DOHH2 (cell line): ENCODE measurements at regions not wholly inside any gene's neighbourhood (a gene's known extent, or its start where the extent isn't known, plus 50 kb on each side); places are given as distances from the start of the nearest gene placed in this dataset.

Source experiments
- H3F3A ChIP-seq: fragments of 200-600 bp; sonication (generic), shearing (Covaris generic); 2 replicates; pipeline ENCODE4 v1.6.0; 2016; ENCODE audit warnings: antibody characterized with exemption, mild to moderate bottlenecking; ENCODE audit not compliant: control insufficient read depth, insufficient read depth
- H3K27ac ChIP-seq: fragments of 200-600 bp; sonication (generic); 2 replicates; pipeline ENCODE4 v1.5.1; 2014; ENCODE audit warnings: low read depth, mild to moderate bottlenecking, low read length, moderate library complexity
- H3K27me3 ChIP-seq: fragments of 200-600 bp; sonication (generic); 2 replicates; pipeline ENCODE4 v1.6.1; 2014; ENCODE audit warnings: mild to moderate bottlenecking, low read length, mixed read lengths; ENCODE audit not compliant: control insufficient read depth
- H3K36me3 ChIP-seq: fragments of 200-600 bp; sonication (generic); 2 replicates; pipeline ENCODE4 v1.6.1; 2014; ENCODE audit warnings: mild to moderate bottlenecking, low read length, moderate library complexity, mixed read lengths; ENCODE audit not compliant: control insufficient read depth
- H3K4me1 ChIP-seq: fragments of 200-600 bp; sonication (generic); 2 replicates; pipeline ENCODE4 v1.6.1; 2014; ENCODE audit warnings: mild to moderate bottlenecking, low read length, mixed read lengths; ENCODE audit not compliant: control insufficient read depth
- H3K4me2 ChIP-seq: fragments of 200-600 bp; sonication (generic); 2 replicates; pipeline ENCODE4 v1.6.0; 2014; ENCODE audit warnings: mild to moderate bottlenecking, low read length, moderate library complexity
- H3K4me3 ChIP-seq: fragments of 200-600 bp; sonication (generic); 2 replicates; pipeline ENCODE4 v1.5.1; 2014; ENCODE audit warnings: mild to moderate bottlenecking, low read length, mixed read lengths
- H3K79me2 ChIP-seq: fragments of 200-600 bp; sonication (generic); 2 replicates; pipeline ENCODE4 v1.6.1; 2014; ENCODE audit warnings: mild to moderate bottlenecking, low read length, mixed read lengths; ENCODE audit not compliant: control insufficient read depth
- H3K9me2 ChIP-seq: fragments of 200-600 bp; sonication (generic); replicated peaks from 2 replicates; pipeline ENCODE4 v1.6.1; 2014; ENCODE audit warnings: mild to moderate bottlenecking, low read length, mixed read lengths; ENCODE audit not compliant: control insufficient read depth
- H3K9me3 ChIP-seq: fragments of 200-600 bp; sonication (generic); 2 replicates; pipeline ENCODE4 v1.6.1; 2014; ENCODE audit warnings: antibody characterized with exemption, low read length, mixed read lengths; ENCODE audit not compliant: control insufficient read depth, insufficient read depth
- H4K20me1 ChIP-seq: fragments of 200-600 bp; sonication (generic); 2 replicates; pipeline ENCODE4 v1.6.0; 2014; ENCODE audit warnings: low read depth, mild to moderate bottlenecking, antibody characterized with exemption, low read length, moderate library complexity; ENCODE audit not compliant: control insufficient read depth, insufficient read depth
- EZH2phosphoT487 ChIP-seq: fragments of 200-600 bp; sonication (generic); IDR thresholded peaks from 2 replicates; pipeline ENCODE4 v1.6.1; 2017; ENCODE audit warnings: borderline replicate concordance, mild to moderate bottlenecking, antibody characterized with exemption, low read length, moderate library complexity, mixed read lengths
- TF ChIP-seq, protein P1 (sequence below): fragments of 200-600 bp; sonication (generic); IDR thresholded peaks from one replicate; pipeline ENCODE4 v1.5.1; 2014; ENCODE audit warnings: antibody characterized with exemption, mild to moderate bottlenecking, low read depth, low read length; ENCODE audit not compliant: poor library complexity, severe bottlenecking

DNA sequence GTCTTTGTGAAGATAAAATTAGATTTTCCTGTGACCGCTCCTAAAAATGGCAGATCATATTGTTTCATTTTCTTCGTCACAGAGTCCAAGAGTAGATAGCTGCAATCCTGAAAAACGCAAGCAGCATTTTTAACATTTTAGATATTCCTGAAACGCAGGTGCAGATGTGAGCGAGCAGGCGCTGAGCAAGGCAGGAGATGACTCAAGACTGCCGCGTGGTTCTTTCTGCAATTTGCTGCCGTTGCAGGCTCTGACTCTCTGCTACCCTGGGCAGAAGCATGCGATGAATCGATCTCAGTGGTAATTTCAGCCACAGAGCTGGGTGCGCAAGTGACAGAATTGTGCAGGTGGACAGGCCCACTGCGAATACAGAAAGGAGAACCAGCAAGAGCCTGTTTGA is 331.9 kb downstream of the ACTR3B start:
- Histone ChIP-seq H3K27ac (no peak overlapping the region), H4K20me1 (no peaks in the 10 kb centered on the region), H3F3A (no peaks in the 10 kb centered on the region), H3K4me1 (no peaks in the 10 kb centered on the region), H3K9me3 (no peaks in the 10 kb centered on the region), H3K79me2 (no peaks in the 10 kb centered on the region), H3K36me3 (no peaks in the 10 kb centered on the region), H3K4me3 (no peak overlapping the region), H3K27me3 (no peaks in the 10 kb centered on the region), H3K4me2 (no peak overlapping the region), H3K9me2 (no peaks in the 10 kb centered on the region)
- TF ChIP-seq EZH2phosphoT487, result no peak
- TF ChIP-seq, protein P1, sequence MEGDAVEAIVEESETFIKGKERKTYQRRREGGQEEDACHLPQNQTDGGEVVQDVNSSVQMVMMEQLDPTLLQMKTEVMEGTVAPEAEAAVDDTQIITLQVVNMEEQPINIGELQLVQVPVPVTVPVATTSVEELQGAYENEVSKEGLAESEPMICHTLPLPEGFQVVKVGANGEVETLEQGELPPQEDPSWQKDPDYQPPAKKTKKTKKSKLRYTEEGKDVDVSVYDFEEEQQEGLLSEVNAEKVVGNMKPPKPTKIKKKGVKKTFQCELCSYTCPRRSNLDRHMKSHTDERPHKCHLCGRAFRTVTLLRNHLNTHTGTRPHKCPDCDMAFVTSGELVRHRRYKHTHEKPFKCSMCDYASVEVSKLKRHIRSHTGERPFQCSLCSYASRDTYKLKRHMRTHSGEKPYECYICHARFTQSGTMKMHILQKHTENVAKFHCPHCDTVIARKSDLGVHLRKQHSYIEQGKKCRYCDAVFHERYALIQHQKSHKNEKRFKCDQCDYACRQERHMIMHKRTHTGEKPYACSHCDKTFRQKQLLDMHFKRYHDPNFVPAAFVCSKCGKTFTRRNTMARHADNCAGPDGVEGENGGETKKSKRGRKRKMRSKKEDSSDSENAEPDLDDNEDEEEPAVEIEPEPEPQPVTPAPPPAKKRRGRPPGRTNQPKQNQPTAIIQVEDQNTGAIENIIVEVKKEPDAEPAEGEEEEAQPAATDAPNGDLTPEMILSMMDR, result no peak

DNA sequence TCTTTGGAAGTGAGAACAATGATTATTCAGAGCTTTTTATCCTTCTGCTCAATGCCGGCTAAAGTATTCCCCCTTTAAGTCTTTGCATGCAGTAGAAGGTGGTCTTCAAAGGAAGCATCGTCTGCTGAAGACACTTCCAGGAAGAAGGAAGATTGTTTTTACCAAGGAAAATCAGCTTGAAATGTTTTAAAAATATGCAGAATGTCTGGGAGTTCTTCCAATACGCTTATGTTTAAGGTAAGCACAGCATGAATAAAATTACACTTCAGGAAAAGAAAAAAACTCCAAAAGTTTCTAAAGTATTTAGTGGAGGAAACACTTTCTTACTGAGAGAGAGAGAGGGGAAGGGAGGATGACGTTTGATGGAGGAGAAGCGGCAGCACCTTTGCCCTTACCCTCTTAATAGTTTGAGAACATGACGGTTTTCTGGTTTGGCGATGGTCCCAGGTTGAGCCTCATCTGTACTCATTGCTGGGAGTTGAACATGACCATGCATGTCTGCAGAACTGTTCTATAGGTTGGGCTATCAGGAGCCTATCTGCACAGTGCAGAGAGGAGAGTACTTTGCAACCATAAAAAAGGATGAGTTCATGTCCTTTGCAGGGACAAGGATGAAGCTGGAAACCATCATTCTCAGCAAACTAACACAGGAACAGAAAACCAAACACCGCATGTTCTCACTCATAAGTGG is 338.1 kb downstream of the ACTR3B start:
- H3K4me3 ChIP-seq, result no peak overlapping the region
- H3K36me3 ChIP-seq, result no peaks in the 10 kb centered on the region
- no peaks in the 10 kb centered on the region for H3K4me1 ChIP-seq
- no peaks in the 10 kb centered on the region for H3K27me3 ChIP-seq
- no peaks in the 10 kb centered on the region for H4K20me1 ChIP-seq
- no peaks in the 10 kb centered on the region for H3K79me2 ChIP-seq
- TF ChIP-seq, protein P1, result no peak
- TF ChIP-seq EZH2phosphoT487, result no peak
- H3F3A ChIP-seq, result no peaks in the 10 kb centered on the region
- no peak overlapping the region for H3K4me2 ChIP-seq
- no peaks in the 10 kb centered on the region for H3K9me3 ChIP-seq
- no peaks in the 10 kb centered on the region for H3K9me2 ChIP-seq
- H3K27ac ChIP-seq, result no peak overlapping the region

DNA sequence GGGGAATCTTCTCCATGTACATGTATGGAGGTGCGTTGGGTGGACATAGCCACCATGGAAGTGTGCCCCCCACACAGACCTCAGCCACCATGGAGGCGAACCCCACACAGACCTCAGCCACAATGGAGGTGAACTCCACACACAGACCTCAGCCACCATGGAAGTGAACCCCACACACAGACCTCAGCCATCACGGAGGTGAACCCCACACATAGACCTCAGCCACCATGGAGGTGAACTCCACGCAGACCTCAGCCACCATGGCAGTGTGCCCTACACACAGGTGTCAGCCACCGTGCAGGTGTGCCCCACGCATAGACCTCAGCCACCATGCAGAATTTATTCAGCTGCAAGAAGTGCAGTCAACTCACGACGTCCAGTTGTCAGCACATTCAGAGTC is 339.7 kb downstream of the ACTR3B start:
- Histone ChIP-seq H3K27me3 (no peaks in the 10 kb centered on the region), H3K9me2 (no peaks in the 10 kb centered on the region), H3K4me1 (no peaks in the 10 kb centered on the region), H3K27ac (no peak overlapping the region), H3K79me2 (no peaks in the 10 kb centered on the region), H3K4me2 (no peak overlapping the region), H3K36me3 (no peaks in the 10 kb centered on the region), H4K20me1 (no peaks in the 10 kb centered on the region), H3K9me3 (no peaks in the 10 kb centered on the region), H3F3A (no peaks in the 10 kb centered on the region), H3K4me3 (no peak overlapping the region)
- TF ChIP-seq EZH2phosphoT487, result no peak
- TF ChIP-seq, protein P1, result no peak
